GM19238 (cell line): ENCODE measurements at regions not wholly inside any gene's neighbourhood (a gene's known extent, or its start where the extent isn't known, plus 50 kb on each side); places are given as distances from the start of the nearest gene placed in this dataset.

ENCODE experiments used
- DNase-seq: peaks from one replicate; pipeline ENCODE4 v3.0.0; 2011; ENCODE audit warnings: low spot score; ENCODE audit not compliant: insufficient read length

DNA sequence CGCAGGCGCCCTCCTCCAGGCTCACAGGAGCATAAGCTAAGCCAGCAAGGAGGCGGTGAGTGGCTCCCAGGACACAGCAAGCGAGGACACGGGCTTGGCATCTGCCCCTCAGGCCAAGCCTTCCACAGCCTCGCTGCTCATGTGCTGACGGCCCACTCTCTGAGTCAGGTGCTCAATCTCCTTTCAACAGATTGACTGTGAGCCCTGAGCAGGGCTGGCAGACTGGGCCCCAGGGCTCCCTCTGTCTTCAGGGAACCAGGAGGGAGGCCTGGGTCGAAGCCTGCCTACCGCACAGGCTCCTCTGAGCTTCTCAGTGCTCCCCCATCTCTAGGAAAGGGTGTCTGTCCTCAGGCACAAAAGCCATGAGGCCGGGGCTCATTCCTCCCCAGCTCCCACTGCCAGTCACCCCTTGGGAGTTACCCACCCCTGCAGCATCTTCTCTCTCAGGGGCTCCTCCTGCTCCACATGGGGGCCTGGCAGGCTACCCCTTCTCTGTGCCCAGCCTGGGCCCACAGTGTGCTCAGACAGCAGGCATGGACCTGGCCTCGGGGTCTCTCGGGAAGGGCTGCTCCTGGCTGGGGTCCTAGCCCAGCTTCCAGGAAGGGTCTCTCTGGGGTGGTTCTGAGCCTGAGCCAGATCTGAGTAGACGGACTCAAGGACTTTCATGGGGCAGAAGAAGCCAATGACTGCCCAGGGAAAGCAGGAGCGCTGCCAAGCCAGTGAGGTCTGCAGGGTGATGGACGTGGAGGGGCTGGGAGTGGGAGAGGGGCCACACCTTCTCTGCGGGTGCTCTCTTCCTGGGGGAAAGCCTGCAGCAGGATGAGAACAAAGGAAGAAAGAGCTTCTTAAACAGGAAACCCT lies 138.0 kb upstream of the GPC1 start:
- DNase-seq, result no peak

DNA sequence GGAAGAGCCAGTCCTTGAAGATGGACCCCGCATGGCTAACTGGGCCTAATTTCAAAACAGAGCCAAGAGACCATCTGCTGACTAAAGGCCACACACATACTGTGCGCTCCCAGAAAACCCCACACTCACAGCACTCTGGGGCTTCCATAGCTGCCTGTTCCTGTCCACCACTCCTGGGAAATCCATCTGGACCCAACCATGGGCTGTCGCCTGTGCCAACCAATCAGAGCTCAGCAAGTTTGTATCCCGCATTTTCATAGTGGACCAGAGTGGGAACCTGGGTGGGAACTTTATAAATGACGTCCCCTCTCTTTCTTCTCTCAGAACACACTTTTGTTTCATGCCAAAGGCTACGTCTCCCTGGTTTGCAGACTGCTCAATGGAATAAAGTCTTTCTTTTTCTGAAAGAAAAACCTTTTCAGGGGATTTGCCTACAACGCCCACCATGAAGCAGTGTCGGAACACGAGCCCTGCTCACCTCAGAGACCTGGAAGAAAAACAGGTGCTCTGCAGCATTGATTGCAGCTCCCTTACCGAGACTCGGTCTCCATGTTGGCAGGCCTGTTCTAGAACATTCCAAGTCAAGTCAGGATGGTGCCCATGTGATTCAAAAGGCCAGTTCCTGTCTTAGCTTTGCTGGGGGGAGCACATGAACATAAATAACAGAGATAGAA lies 137.2 kb upstream of the GPC1 start:
- no peak for DNase-seq

DNA sequence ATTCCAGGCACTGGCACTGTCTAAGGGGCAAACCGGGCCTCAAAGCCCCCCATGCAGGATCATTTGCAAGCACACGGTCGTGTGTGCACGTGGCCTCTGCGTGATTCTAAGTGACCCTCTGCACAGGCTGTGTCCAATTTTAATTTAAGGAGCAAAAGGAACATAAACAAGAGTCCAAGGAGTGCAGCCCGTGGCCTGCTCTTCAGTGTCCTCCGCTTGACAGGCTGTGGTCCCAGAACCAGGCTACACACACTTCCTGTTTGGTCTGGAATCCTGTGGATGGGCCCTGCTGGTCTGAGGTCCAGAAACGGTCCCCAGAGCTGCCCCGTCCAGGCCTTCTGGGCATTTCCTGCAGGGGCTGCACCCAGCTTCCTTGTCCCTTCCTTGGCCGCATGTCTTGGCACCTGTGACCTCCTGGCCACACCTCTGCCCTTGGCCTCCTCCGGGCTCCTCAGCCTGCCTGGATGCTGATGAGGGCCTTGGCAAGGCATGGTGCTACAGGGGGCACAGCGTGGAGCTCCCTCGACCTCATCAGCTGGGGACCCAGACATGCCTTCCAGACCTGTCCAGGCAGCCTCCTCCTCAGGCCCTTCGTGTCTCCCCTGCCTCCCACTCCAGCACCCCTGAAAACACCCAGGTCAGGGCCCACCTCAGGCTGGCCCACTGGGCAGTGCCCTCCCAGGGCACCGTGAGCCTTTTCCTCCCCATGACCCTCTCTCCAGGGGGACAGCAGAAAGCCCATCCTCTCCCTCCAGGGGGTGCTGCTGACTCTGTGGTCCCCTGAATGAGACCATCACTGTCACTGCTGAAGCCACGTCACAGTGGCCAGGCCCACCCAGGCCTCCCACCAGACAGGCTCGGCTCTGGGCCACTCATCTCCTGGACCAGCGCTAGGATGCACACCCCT lies 136.4 kb upstream of the GPC1 start:
- DNase-seq, result no peak

DNA sequence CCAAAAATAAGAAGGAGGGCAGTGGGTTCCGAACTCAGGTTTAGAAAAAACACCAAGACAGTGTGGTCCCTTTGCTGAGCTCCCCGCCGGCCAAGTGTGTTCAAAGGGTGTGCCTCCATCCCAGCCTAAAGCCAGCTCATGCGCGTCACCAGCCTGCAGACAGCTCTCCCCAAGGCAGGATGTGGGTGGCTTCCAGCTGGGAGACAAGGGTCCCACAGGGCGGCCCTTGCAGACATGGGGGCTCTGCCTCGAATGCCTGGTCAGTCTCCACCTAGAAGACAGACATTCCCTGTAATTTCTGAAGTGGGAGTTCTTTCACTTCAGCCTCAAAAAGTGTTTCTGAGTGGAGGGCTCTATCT lies 135.8 kb upstream of the GPC1 start:
- no peak for DNase-seq

DNA sequence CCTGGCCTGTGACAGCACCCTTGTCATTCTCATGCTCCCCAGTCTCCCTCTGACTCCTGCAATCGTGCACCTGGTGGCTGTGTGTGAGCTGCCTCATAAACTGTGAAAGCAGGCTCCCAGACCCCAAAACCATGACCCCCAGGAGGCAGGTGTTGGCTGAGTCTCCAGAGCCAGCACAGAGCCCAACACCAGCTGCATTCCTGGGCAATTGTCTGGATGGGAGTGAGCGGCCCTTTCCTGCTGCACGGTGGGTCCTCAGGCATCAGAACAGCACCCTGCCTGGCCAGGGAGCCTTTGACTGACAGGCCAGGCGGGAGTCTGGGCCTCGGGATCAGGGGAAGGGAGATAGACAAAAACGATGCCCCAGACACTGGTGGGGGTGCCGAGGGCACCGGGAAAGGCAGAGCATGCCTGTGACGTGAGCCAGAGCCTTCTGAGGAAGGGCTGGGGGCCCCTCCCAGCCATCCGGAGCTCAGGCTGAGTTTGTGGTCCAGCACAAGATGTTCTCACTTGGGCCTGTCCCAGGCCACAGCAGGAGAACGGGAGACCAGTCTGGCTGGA lies 135.1 kb upstream of the GPC1 start:
- DNase-seq, result no peak

DNA sequence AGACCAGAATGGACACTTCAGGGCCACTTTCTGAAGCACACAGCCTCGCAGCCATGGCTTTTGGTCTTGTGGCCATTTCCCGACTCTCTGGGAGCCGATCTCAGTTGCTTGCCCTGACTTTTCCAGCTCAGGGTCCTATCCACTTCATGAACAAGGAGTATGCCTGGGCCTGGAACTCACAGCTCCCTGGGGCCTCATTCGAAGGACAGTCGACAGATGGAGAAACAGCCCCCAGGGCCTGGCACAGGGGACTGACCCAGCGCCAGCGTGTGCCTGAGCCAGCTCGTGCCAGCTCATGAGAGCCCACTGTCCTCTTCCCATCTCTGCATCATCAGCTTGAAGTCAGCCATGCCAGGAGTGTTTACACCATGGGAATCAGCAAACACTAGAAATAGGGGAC lies 134.6 kb upstream of the GPC1 start:
- DNase-seq, result no peak

DNA sequence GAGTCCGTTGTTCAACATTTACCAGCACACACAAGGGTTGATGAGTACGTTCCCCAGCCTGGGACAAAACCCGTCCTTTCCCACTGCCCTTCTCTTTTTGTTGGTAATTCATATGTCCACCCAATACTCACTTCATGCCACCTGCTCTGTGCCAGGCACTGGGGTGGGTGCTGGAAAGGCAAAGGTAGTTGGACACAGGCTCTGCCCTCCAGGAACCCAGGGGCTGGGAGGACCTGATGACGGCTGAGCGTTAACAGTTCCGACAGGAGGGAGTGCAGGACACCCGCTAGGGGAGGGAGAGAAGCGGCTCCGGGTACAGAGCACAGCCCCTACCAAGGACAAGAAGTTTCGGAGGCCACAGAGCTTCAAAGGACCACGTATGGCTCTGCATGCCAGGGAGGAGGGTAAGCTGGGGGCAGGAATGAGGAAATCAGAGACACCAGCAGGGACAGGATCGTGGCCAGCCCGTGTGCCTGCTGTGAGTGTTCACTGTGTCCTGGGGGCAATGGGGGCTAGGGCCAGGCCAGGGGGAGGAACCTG lies 134.1 kb upstream of the GPC1 start:
- DNase-seq, result no peak

DNA sequence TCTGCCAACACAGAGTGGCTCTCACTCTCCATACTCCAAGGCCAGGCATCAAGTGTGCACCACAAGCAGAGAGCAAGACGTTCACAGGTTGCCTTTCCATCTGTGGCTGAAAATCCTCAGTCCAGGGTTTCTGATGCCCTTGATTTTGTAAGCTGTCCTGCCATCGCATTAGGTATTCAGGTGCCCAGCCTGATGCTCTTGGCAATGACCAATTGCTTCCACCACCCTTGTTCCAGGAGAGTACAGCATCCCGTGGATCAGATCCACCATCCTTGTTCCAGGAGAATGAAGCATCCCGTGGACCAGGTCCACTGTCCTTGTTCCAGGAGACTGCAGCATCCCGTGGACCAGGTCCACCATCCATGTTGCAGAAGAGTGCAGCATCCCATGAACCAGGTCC lies 133.4 kb upstream of the GPC1 start:
- DNase-seq, result no peak

DNA sequence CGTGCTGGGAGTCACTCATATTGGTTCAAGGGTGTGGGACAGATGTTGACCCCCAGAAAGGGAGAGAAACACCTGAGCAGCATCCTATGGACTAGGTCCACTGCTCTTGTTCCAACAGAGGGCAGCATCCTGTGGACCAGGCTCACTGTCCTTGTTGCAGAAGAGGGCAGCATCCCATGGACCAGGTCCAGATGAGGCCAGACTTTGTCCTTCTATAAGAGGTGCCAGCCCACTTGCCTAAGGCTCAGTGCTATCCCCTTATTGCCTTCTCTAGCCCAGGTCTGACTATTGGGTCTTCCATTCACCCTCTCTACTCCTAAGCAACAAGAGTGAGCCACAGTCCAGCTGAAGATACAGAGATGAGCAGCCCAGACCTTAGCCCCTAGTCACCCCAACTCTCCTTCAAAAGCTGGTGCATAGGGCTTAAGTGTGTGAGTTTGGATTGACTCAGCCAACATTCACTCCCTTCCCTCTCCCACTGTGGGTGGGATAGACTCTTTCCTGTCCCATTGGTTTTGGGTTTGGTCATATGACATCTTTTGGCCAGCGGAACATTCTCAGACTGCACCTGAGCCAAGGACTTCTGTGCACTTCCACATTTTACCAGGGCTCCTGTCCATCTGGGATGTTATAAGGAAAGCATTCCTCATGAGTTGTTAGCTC lies 132.4 kb upstream of the GPC1 start:
- DNase-seq, result no peak

DNA sequence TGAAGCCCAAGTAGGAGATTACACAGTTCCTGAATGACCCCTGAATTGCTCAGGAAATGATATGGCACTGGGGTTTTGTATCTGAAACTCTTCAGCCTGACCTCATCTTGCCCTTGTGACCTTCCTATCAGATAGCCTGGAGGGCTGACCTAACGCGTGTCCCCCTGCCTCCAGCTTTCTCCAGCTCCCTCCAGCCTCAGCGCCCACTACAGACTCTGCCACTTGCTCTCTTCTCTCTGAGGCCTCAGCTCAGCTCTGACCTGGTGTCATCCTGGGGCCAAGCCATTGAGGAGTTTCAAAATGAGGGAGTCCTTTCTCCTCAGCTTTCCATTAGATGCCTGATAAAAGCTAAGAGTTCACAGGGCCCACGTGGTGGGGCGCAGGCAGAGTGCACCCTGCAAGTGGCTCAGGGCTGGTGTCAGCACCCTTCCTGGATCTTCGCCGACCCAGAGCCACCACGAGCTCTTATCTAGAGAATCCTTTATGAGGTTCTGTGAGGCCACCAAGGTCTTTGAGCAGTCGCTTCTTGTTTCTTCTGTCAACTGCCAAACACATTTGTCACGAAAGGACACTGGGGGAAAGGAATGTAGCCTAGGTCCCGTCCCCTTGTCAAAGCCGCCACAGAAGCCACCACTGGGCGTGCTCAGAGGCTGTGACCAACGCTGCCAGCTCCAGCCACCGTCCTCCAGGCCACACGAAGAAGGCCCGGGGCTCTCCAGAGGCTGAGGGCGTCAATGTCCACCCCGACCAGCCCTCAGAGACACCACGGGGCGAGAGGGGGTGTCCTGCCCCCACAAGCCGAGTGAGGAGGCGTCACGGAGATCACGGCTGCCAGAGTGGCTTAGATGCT lies 131.3 kb upstream of the GPC1 start:
- no peak for DNase-seq

DNA sequence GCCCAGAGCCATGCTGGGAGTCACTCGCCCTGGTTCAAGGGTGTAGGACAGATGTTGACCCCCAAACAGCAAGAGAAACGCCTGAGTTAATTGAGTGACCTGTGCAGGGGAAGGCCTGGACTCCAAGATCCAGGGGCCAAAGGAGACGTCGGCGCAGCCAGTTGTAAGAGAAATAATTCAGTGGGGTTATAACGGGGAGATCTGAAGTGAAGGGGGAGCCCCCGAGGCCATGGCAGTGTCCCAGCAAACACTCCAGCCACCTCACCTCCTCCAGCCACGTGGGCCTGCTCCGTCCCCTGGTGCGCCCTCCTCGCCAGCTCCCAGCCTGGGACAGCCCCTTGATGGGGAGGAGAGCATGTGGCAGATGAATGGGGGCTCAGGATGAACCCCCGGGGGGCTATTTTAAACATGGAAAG lies 130.7 kb upstream of the GPC1 start:
- DNase-seq, result no peak

DNA sequence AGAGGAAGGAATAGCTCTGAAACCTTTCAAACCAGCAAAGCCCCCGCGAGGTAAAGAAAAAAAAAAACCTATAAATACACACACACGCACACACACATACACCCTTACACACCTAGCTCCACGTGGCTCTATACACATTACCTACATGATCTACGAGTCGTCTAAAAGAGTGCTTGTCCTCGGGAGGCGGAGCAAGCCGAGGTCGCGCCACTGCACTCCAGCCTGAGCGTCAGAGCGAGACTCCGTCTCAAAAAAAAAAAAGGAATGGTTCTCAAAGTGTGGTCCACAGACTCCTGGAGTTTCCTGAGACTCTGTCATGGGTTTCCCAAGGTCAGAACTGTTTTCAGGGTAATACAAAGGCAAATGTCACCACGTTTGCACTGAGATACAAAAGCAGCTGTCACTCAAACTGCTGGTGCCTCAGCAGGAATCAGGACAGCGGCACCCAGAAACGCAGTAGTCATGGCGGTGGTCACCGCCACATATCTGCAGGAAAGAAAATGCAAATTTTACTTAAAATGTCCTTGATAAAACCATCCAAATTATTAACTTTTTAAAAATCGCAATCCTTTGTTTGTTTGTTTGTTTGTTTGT lies 130.0 kb upstream of the GPC1 start:
- DNase-seq, result no peak

DNA sequence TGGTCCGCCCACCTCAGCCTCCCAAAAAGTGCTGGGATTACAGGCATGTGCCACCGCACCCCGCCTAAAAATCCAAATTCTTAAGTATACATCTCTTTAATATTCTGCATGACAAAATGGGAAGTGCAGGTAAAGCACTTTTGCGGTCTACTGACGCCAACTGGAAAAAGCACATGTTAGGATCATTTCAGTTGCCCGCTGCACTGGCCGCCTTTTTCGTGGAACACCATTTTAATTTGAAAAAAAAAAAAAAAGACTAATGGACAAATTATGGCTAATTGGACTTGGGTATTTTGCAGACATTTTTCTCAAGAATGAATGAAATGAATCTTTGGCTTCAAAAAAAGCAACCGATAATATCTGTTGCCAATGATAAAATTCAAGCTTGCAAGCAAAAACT lies 129.3 kb upstream of the GPC1 start:
- DNase-seq, result no peak

DNA sequence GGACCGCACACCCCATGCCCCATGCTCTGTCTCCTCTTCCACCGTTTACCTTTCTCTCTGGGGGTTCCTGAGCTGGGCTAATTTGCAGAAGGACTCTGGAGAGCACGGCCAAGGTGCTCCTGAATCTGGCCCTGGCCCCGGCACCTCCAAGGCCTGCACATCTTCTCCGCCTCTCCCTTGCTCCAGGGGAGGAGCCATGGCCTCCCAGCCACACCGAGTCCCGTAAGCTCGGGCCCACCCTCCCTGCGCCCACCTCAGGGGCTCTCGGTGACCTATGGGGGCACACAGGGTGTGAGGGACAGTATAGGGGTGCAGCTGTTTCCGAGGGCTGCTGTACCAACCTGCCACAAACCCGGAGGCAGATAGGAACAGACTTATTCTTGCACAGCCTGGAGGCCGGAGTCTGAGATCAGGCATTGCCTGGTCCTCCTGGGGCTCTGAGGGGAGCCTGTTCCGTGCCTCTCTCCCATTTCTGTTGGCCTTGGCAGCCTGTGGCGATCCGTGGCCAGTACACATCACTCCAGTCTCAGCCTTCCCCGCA lies 127.3 kb upstream of the GPC1 start:
- no peak for DNase-seq

DNA sequence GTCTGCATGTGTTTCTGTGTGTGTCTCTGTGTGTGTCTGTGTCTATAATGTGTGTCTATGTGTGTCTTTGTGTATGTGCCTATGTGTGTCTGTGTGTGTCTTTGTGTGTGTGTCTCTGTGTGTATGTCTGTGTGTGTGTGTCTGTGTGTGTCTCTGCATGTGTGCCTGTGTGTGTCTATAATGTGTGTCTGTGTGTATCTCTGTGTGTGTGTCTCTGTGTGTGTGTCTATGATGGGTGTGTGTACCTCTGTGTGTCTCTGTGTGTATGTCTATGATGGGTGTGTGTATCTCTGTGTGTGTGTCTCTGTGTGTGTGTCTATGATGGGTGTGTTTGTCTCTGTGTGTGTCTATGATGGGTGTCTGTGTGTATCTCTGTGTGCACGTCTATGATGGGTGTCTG lies 126.2 kb upstream of the GPC1 start:
- no peak for DNase-seq

DNA sequence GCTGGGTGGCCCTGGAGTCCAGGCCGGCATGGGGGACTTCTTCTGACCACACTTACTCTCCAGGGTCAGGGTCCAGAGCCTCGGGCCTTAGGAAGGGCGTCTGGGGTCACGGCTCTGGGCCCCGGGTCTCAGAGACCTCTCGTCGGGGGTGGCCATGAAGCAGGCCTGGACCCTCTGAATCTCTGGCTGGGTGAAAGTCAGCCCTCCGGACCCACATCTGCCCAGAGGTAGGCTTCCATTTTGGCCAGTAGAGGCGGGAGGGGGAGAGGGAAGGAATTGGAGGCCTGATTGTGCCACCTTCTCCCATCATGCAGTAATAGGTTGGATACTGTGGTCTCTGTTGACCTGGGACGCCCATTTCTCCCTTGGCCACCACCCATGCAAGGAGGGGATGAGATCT lies 125.3 kb upstream of the GPC1 start:
- no peak for DNase-seq

DNA sequence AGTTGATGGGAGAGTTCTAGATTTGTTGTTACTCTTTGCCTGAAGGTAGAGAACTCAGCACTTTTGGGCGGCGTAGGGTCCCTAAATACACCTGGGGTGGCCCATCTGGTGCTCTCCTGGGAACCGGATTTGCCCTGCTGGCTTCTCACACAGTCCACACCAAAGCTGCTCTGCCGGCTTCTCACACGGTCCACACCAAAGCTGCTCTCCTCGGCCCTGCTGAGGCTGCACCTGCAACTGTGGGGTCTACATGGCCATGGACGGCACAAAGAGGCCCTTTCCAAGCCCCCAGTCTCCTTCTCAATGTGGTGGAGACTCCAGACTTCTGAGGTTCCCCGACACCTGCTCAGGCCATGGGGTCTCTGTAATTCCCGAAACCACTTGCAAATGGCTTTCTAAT lies 124.8 kb upstream of the GPC1 start:
- no peak for DNase-seq

DNA sequence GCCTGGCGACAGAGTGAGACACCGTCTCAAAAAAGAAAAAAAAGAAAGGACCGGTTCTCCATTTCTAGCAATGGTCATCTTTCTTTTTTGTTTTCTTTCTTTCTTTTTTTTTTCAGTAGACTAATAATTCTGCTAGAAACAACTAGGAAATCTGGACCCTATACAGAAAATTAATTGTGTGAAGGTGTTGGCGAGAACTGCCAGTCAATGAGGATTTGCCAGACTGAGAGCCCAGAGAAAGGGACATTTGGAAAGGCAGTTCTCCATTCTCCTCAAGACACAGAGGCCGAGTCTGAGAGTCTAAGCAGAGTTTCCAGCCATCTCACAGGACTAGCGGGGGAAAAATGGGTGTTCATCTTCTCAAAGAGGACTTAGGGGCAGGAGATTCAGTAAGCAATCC lies 123.6 kb upstream of the GPC1 start:
- no peak for DNase-seq

DNA sequence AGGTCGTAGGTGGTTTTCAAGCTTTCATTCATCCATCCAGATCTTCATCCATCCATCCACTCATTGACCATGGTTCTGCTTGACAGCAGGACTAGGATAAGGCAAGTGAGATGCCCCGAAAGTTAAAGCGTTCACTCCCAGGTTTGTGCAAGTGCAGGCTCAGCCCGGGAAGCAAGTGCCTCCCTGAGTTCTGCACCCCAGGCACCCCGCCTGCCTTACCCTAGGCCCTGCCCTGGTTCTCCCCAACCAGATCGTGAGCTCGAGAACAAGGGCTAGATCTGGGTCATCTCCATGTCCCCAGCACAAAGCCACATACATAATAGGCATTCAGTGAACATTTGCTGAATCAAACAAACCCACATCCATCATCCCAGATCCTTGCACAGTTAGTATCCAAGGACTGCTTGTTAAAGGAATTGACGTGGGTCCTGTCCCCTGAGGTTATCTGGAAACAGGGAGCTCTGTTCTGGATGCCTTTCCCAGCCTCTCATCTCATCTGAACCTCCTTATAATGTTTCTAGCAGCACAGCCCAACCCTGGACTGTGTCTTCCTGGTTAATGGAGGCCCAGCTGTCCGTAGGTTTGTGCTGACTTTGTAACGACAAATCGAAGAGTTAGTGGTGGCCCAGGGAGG lies 116.1 kb upstream of the GPC1 start:
- no peak for DNase-seq
